GM12878 (cell line): ENCODE measurements at regions not wholly inside any gene's neighbourhood (a gene's known extent, or its start where the extent isn't known, plus 50 kb on each side); places are given as distances from the start of the nearest gene placed in this dataset.

Experiments
- ATAC-seq: fragments of 200-7000 bp; cut with Tn5 transposase; 3 replicates; pipeline ENCODE4 v1.9.1; 2020; ENCODE audit warnings: mild to moderate bottlenecking, moderate library complexity
- BruUV-seq: library from RNA; stranded (reverse); fragments of 400-500 nt; replicated peaks from 2 replicates; lab custom pipeline; 2021; lab: Mats Ljungman, UMichigan
- CTCF ChIA-PET: fragments of 300-600 bp; sonication (Branson Sonifier 250); formaldehyde crosslinking; extraction: SDS; loops from one replicate; lab custom pipeline; 2021; ENCODE audit warnings: inconsistent platforms; lab: Yijun Ruan, JAX
- POLR2A ChIA-PET: fragments of 350-600 bp; formaldehyde crosslinking; extraction: SDS; loops from one replicate; lab custom pipeline; 2021; ENCODE audit warnings: inconsistent platforms; lab: Charles Lee
- RAD21 ChIA-PET: fragments of 300-600 bp; sonication (Branson Sonifier 250); formaldehyde crosslinking; loops from one replicate; lab custom pipeline; 2023; ENCODE audit warnings: antibody characterized with exemption; ENCODE audit not compliant: unreplicated experiment; lab: Charles Lee
- SMC1A ChIA-PET: fragments of 300-600 bp; sonication (Branson Sonifier 250); formaldehyde crosslinking; loops from one replicate; lab custom pipeline; 2023; ENCODE audit not compliant: unreplicated experiment, uncharacterized antibody; lab: Charles Lee
- DNase-seq: peaks from one replicate; pipeline ENCODE4 v3.0.0-alpha.2; 2011; ENCODE audit warnings: low read depth, low spot score
- FAIRE-seq: peaks from 3 replicates; lab custom pipeline; 2011; peaks lifted over from hg19 to GRCh38; lab: Jason Lieb, UNC
- H2AFZ ChIP-seq: 2 replicates; pipeline ENCODE4 v1.6.0; 2011; ENCODE audit warnings: low read depth, low read length, control low read depth; ENCODE audit not compliant: control insufficient read depth
- H3K27ac ChIP-seq: 2 replicates; pipeline ENCODE4 v1.5.1; 2011; ENCODE audit warnings: control low read depth; ENCODE audit not compliant: control insufficient read depth, insufficient read depth
- H3K27me3 ChIP-seq, 2 experiments: replicated peaks in 1 of 2; 2 replicates each; pipeline versions ENCODE4 v1.6.0 to v1.6.1; 2011; ENCODE audit warnings: low read length in 1 of 2; ENCODE audit not compliant: control insufficient read depth in 2 of 2, insufficient read depth in 2 of 2
- H3K36me3 ChIP-seq, 2 experiments: 2 replicates each; pipeline ENCODE4 v1.5.1; 2011; ENCODE audit warnings: low read length in 1 of 2; ENCODE audit not compliant: control insufficient read depth in 2 of 2, insufficient read depth in 2 of 2
- H3K4me1 ChIP-seq: 2 replicates; pipeline ENCODE4 v1.6.1; 2011; ENCODE audit warnings: mild to moderate bottlenecking, low read length, moderate library complexity, mixed read lengths; ENCODE audit not compliant: control insufficient read depth, insufficient read depth
- H3K4me2 ChIP-seq: 2 replicates; pipeline ENCODE4 v1.6.0; 2011; ENCODE audit warnings: control low read depth; ENCODE audit not compliant: control insufficient read depth, insufficient read depth
- H3K4me3 ChIP-seq: fragments of 200-600 bp; sonication (generic); 2 replicates; pipeline ENCODE4 v1.5.1; 2016
- H3K79me2 ChIP-seq: 2 replicates; pipeline ENCODE4 v1.6.0; 2011; ENCODE audit warnings: low read length; ENCODE audit not compliant: control insufficient read depth, insufficient read depth
- H3K9ac ChIP-seq: 2 replicates; pipeline ENCODE4 v1.8.0; 2011; ENCODE audit warnings: low read length, control low read depth, mixed read lengths; ENCODE audit not compliant: control insufficient read depth, insufficient read depth
- H3K9me3 ChIP-seq: replicated peaks from 3 replicates; pipeline ENCODE4 v1.5.1; 2011; ENCODE audit warnings: mild to moderate bottlenecking, low read length; ENCODE audit not compliant: control insufficient read depth, insufficient read depth
- H4K20me1 ChIP-seq: 2 replicates; pipeline ENCODE4 v1.6.0; 2011; ENCODE audit not compliant: control insufficient read depth, insufficient read depth
- ATF3 ChIP-seq: IDR thresholded peaks from 2 replicates; pipeline ENCODE4 v1.6.1; 2011; ENCODE audit warnings: low read depth, mild to moderate bottlenecking, low read length, moderate library complexity, borderline replicate concordance; ENCODE audit errors: extremely low read depth
- BHLHE40 ChIP-seq, 2 experiments: fragments of 450-650 bp in 1 of 2; IDR thresholded peaks; 2 replicates each; pipeline ENCODE4 v1.6.1; 2011 to 2017; ENCODE audit warnings: low read depth in 2 of 2, borderline replicate concordance in 1 of 2, improper control_type of control experiment in 1 of 2, low read length in 1 of 2, mild to moderate bottlenecking in 1 of 2
- CEBPB ChIP-seq, 2 experiments: fragments of 150-350 bp in 1 of 2; IDR thresholded peaks; 2 replicates each; pipeline ENCODE4 v1.6.1; 2012 to 2014; ENCODE audit warnings: low read depth in 2 of 2, low read length in 2 of 2, borderline replicate concordance in 1 of 2, inconsistent platforms in 1 of 2
- CHD2 ChIP-seq: IDR thresholded peaks from 2 replicates; pipeline ENCODE4 v1.6.1; 2011; ENCODE audit warnings: low read depth, low read length, improper control_type of control experiment, borderline replicate concordance
- ELK1 ChIP-seq: IDR thresholded peaks from 2 replicates; pipeline ENCODE4 v1.6.1; 2012; ENCODE audit warnings: low read depth, low read length, improper control_type of control experiment
- FOXM1 ChIP-seq: IDR thresholded peaks from 2 replicates; pipeline ENCODE4 v1.6.1; 2012; ENCODE audit warnings: low read depth, mild to moderate bottlenecking, inconsistent platforms, low read length, moderate library complexity
- HDAC2 ChIP-seq: fragments of 200-600 bp; sonication (generic); IDR thresholded peaks from 2 replicates; pipeline ENCODE4 v1.6.1; 2017
- HDGF ChIP-seq: fragments of 450-650 bp; IDR thresholded peaks from 2 replicates; pipeline ENCODE4 v1.6.1; 2016; ENCODE audit warnings: antibody characterized with exemption
- HSF1 ChIP-seq: fragments of 150-350 bp; IDR thresholded peaks from 2 replicates; pipeline ENCODE4 v1.6.1; 2014; ENCODE audit warnings: mild to moderate bottlenecking, low read depth, low read length
- IKZF1 ChIP-seq: fragments of 450-650 bp; conservative IDR thresholded peaks from 2 replicates; pipeline ENCODE4 v1.6.1; 2017; ENCODE audit warnings: antibody characterized with exemption, mild to moderate bottlenecking
- NR2C2 ChIP-seq: IDR thresholded peaks from 2 replicates; pipeline ENCODE4 v1.6.1; 2011; ENCODE audit warnings: borderline replicate concordance, low read depth; ENCODE audit not compliant: control insufficient read depth, insufficient read length
- RELA ChIP-seq: fragments of 450-650 bp; IDR thresholded peaks from 2 replicates; pipeline ENCODE4 v1.8.0; 2014; ENCODE audit warnings: borderline replicate concordance; ENCODE audit not compliant: partially characterized antibody
- SMAD1 ChIP-seq: fragments of 450-650 bp; IDR thresholded peaks from 2 replicates; pipeline ENCODE4 v1.6.1; 2018; ENCODE audit warnings: mild to moderate bottlenecking, low read depth; ENCODE audit not compliant: partially characterized antibody
- SMC3 ChIP-seq: IDR thresholded peaks from 2 replicates; pipeline ENCODE4 v1.6.1; 2011; ENCODE audit warnings: low read length, improper control_type of control experiment, borderline replicate concordance
- SRF ChIP-seq, 2 experiments: IDR thresholded peaks; 2 replicates each; pipeline ENCODE4 v1.6.1; 2011; ENCODE audit warnings: low read depth in 2 of 2, low read length in 2 of 2, mild to moderate bottlenecking in 1 of 2, moderate library complexity in 1 of 2
- SUPT20H ChIP-seq: IDR thresholded peaks from 2 replicates; pipeline ENCODE4 v1.6.1; 2011; ENCODE audit warnings: low read depth, mild to moderate bottlenecking, low read length, moderate library complexity, borderline replicate concordance; ENCODE audit not compliant: control insufficient read depth
- TCF3 ChIP-seq: IDR thresholded peaks from 2 replicates; pipeline ENCODE4 v1.6.1; 2012; ENCODE audit warnings: low read depth, mild to moderate bottlenecking, low read length, borderline replicate concordance; ENCODE audit not compliant: insufficient read depth
- WGBS: methylation state at CpG from one replicate; pipeline ENCODE4 v1.1.6; 2016; ENCODE audit warnings: low lambda C conversion rate; ENCODE audit not compliant: insufficient replicate concordance, insufficient coverage; ENCODE audit errors: missing lambda C conversion rate; 5-methylcytosine and 5-hydroxymethylcytosine counted together
- in situ Hi-C: fragments of 300-500 bp; cut with MboI; formaldehyde crosslinking; loops from 9 replicates; pipeline ENCODE4 v1.14.3; 2018; ENCODE audit warnings: mixed read lengths
- intact Hi-C: fragments of 100-400 bp; cut with micrococcal nuclease; formaldehyde crosslinking; loops from one replicate; pipeline ENCODE4 v1.14.2; 2022; ENCODE audit not compliant: unreplicated experiment

GRCh38 chr13:30045916-30046704, 195.7 kb upstream of the UBL3 start:
- CTCF ChIA-PET: interaction anchor here (0.8 to 2.1 kb wide), 3 partner anchors 18 to 511 kb away, joined by 3 to 11 read pairs (median 4); no protein-coding TSS in a partner anchor
- no peaks in the 10 kb centered on the region for H4K20me1 ChIP-seq
- intact Hi-C loops: no loop called here
- WGBS: 39% methylated on average over 7 of the region's 7 CpGs
- H3K79me2 ChIP-seq: no peaks in the 10 kb centered on the region
- no peaks in the 10 kb centered on the region; the same call in 2 of the 3 replicates for H3K9me3 ChIP-seq
- H2AFZ ChIP-seq: no peak overlapping the region
- ATAC-seq: no peak
- no peak for DNase-seq
- H3K36me3 ChIP-seq: no peaks in the 10 kb centered on the region
- H3K27me3 ChIP-seq: no peaks in the 10 kb centered on the region
- no peak overlapping the region for H3K9ac ChIP-seq
- BruUV-seq: no TSS peak
- SMC1A ChIA-PET: interaction anchor here (0.7 to 1.5 kb wide), 3 partner anchors 11 to 278 kb away, joined by 3 to 4 read pairs (median 3); no protein-coding TSS in a partner anchor
- no peaks in the 10 kb centered on the region for H3K4me1 ChIP-seq
- H3K27ac ChIP-seq: no peak overlapping the region
- in situ Hi-C loops: no loop called here
- FAIRE-seq: no peak
- POLR2A ChIA-PET: no interaction called here
- RAD21 ChIA-PET: no interaction called here
- TF ChIP-seq SMAD1 (no peak), BHLHE40 (IDR thresholded peaks at IDR 0.05; ENCODE audit: borderline replicate concordance in 1 of 2, low read depth in 2 of 2, low read length in 1 of 2) (no peak), IKZF1 (no peak), CEBPB (IDR thresholded peaks at IDR 0.05; ENCODE audit: borderline replicate concordance in 1 of 2, low read depth in 2 of 2, low read length in 2 of 2) (no peak), HSF1 (no peak), SRF (IDR thresholded peaks at IDR 0.05; ENCODE audit: low read depth in 2 of 2, low read length in 2 of 2) (no peak), CHD2 (no peak), ATF3 (no peak), FOXM1 (no peak), TCF3 (no peak), ELK1 (no peak), SMC3 (no peak), SUPT20H (no peak), HDAC2 (no peak), NR2C2 (no peak), HDGF (no peak), RELA (no peak)
- no peak overlapping the region for H3K4me3 ChIP-seq
- no peak overlapping the region for H3K4me2 ChIP-seq
